HG03571 (cell line): ENCODE measurements at regions not wholly inside any gene's neighbourhood (a gene's known extent, or its start where the extent isn't known, plus 50 kb on each side); places are given as distances from the start of the nearest gene placed in this dataset.
"Not testable (repeated sequence)": the region's sequence is repeated elsewhere in the genome, so short reads cannot be mapped to it uniquely, and the experiment has no call there.

Source experiments
- ATAC-seq: cut with Tn5 transposase; IDR thresholded peaks from one replicate; pipeline ENCODE4 v1.9.1; 2021; ENCODE audit not compliant: unreplicated experiment

GRCh38 chrX:108892501-108892900 lies 156.1 kb upstream of the IRS4 start:
- ATAC-seq = no peak

DNA sequence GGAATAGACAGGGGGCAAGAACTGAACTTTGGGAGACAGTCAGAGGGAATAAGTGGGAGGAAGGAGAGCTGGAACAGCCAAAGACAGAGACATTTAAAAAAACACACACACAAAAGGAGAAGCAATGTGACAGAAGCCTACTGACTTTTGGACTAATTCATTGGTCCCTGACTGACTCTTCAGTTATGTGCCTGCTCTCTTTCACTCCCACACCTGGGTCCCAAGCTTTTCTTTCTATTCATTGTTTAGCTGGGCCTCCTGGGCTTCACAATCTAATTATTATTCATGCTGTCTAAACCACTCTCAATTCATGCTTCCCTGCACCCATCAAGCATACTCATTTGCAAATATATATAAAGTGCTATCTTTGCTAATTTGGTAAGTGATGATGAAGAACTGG lies 139.2 kb upstream of the IRS4 start:
- ATAC-seq = no peak

GRCh38 chrX:108843039-108843438 lies 106.7 kb upstream of the IRS4 start:
- ATAC-seq = not testable (repeated sequence)

DNA sequence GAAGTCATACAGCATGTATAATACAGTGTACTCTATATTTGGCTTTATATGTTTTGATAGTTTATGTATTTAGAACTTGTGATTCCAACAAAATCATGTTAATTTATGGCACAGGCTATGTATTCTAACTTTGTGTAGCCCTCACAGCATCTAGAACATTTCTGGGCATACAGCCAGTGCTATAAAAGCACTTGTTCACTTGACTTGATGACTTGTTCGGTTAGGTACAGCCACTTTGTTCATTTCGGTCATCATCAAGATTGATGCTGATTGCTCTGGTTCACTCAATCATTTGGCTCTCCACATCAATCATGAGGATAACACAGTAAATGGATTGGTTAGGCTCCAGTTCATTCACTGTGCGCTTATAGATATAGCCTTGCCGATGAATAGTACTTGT lies 97.6 kb upstream of the IRS4 start:
- no peak for ATAC-seq

- ATAC-seq = no peak
Measured at GRCh38 chrX:108811891-108812290, 75.5 kb upstream of the IRS4 start.

GRCh38 chrX:108795240-108795639 lies 58.9 kb upstream of the IRS4 start:
- no peak for ATAC-seq
